HepG2 (cell line): ENCODE measurements at regions not wholly inside any gene's neighbourhood (a gene's known extent, or its start where the extent isn't known, plus 50 kb on each side); places are given as distances from the start of the nearest gene placed in this dataset.

Experiments used
- CREM ChIP-seq, 2 experiments: sonication (generic) in 1 of 2; formaldehyde crosslinking in 1 of 2; IDR thresholded peaks; 2 replicates each; pipeline versions ENCODE4 v1.4.0 to v1.6.1; 2016 to 2020; ENCODE audit warnings: antibody characterized with exemption in 1 of 2, mild to moderate bottlenecking in 1 of 2, missing genetic modification reagents in 1 of 2
- HNF4A ChIP-seq: sonication (generic); formaldehyde crosslinking; IDR thresholded peaks from 2 replicates; pipeline ENCODE4 v1.4.0; 2020; ENCODE audit warnings: missing genetic modification reagents
- ISL2 ChIP-seq: sonication (generic); formaldehyde crosslinking; IDR thresholded peaks from 2 replicates; pipeline ENCODE4 v1.5.0; 2020; ENCODE audit warnings: missing genetic modification reagents
- KDM2A ChIP-seq: sonication (generic); formaldehyde crosslinking; IDR thresholded peaks from 2 replicates; pipeline ENCODE4 v1.4.0; 2020; ENCODE audit warnings: low read depth, missing genetic modification reagents, borderline replicate concordance
- MED1 ChIP-seq: sonication (generic); formaldehyde crosslinking; IDR thresholded peaks from 2 replicates; pipeline ENCODE4 v1.4.0; 2020; ENCODE audit warnings: missing genetic modification reagents
- MIXL1 ChIP-seq: IDR thresholded peaks from 2 replicates; pipeline ENCODE4 v1.6.1; 2016
- NCOR1 ChIP-seq: fragments of 200-600 bp; sonication (generic); IDR thresholded peaks from 2 replicates; pipeline ENCODE4 v1.7.0; 2017; ENCODE audit warnings: antibody characterized with exemption, low read length, borderline replicate concordance
- RXRB ChIP-seq: IDR thresholded peaks from 2 replicates; pipeline ENCODE4 v1.6.1; 2016; ENCODE audit warnings: borderline replicate concordance, missing genetic modification reagents, missing compliant biosample characterization
- SOX6 ChIP-seq, 2 experiments: fragments of 450-650 bp in 1 of 2; sonication (generic) in 1 of 2; formaldehyde crosslinking in 1 of 2; IDR thresholded peaks; 2 replicates each; pipeline versions ENCODE4 v1.4.0 to v1.6.1; 2017 to 2020; ENCODE audit warnings: antibody characterized with exemption in 1 of 2, mild to moderate bottlenecking in 1 of 2, missing genetic modification reagents in 1 of 2
- SPEN ChIP-seq: sonication (generic); formaldehyde crosslinking; IDR thresholded peaks from 2 replicates; pipeline ENCODE4 v1.5.1; 2020; ENCODE audit warnings: low read depth, mild to moderate bottlenecking, missing genetic modification reagents
- TBX3 ChIP-seq: fragments of 450-650 bp; IDR thresholded peaks from 2 replicates; pipeline ENCODE4 v1.6.1; 2017; ENCODE audit warnings: antibody characterized with exemption, mild to moderate bottlenecking, inconsistent platforms, borderline replicate concordance
- ZNF253 ChIP-seq: sonication (generic); formaldehyde crosslinking; IDR thresholded peaks from 2 replicates; pipeline ENCODE4 v1.8.0; 2022; ENCODE audit warnings: mild to moderate bottlenecking, missing genetic modification reagents, borderline replicate concordance
- ZNF274 ChIP-seq: sonication (generic); formaldehyde crosslinking; IDR thresholded peaks from 2 replicates; pipeline ENCODE4 v1.5.1; 2020; ENCODE audit warnings: mild to moderate bottlenecking, missing genetic modification reagents
- ZNF350 ChIP-seq: sonication (generic); formaldehyde crosslinking; IDR thresholded peaks from 2 replicates; pipeline ENCODE4 v1.4.0; 2020; ENCODE audit warnings: mild to moderate bottlenecking, low read depth, missing genetic modification reagents, borderline replicate concordance
- ZNF605 ChIP-seq: sonication (generic); formaldehyde crosslinking; IDR thresholded peaks from 2 replicates; pipeline ENCODE4 v1.8.0; 2022; ENCODE audit warnings: mild to moderate bottlenecking, missing genetic modification reagents
- ZNF614 ChIP-seq: IDR thresholded peaks from 2 replicates; pipeline ENCODE4 v1.6.1; 2018; ENCODE audit warnings: missing biosample characterization, missing genetic modification reagents, inconsistent platforms, borderline replicate concordance
- ZNF747 ChIP-seq: sonication (generic); formaldehyde crosslinking; IDR thresholded peaks from 2 replicates; pipeline ENCODE4 v1.8.1; 2023; ENCODE audit warnings: missing genetic modification reagents, mild to moderate bottlenecking, borderline replicate concordance
- ZNF891 ChIP-seq: sonication (generic); formaldehyde crosslinking; IDR thresholded peaks from 2 replicates; pipeline ENCODE4 v1.5.0; 2020; ENCODE audit warnings: mild to moderate bottlenecking, missing genetic modification reagents
- TF ChIP-seq, protein P1 (sequence below): sonication (generic); formaldehyde crosslinking; IDR thresholded peaks from 2 replicates; pipeline ENCODE4 v1.4.0; 2020; ENCODE audit warnings: missing genetic modification reagents
- TF ChIP-seq, protein P2 (sequence below): sonication (generic); formaldehyde crosslinking; IDR thresholded peaks from 2 replicates; pipeline ENCODE4 v1.5.0; 2020; ENCODE audit warnings: mild to moderate bottlenecking, missing genetic modification reagents, moderate library complexity
- TF ChIP-seq, protein P3 (sequence below): IDR thresholded peaks from 2 replicates; pipeline ENCODE4 v1.6.1; 2016; ENCODE audit warnings: low read depth, borderline replicate concordance
- TF ChIP-seq, protein P4 (sequence below): sonication (generic); formaldehyde crosslinking; IDR thresholded peaks from 2 replicates; pipeline ENCODE4 v1.4.0; 2020; ENCODE audit warnings: missing genetic modification reagents, borderline replicate concordance
- TF ChIP-seq, protein P5 (sequence below): sonication (generic); formaldehyde crosslinking; IDR thresholded peaks from 2 replicates; pipeline ENCODE4 v1.8.0; 2022; ENCODE audit warnings: missing genetic modification reagents, mild to moderate bottlenecking, borderline replicate concordance

DNA sequence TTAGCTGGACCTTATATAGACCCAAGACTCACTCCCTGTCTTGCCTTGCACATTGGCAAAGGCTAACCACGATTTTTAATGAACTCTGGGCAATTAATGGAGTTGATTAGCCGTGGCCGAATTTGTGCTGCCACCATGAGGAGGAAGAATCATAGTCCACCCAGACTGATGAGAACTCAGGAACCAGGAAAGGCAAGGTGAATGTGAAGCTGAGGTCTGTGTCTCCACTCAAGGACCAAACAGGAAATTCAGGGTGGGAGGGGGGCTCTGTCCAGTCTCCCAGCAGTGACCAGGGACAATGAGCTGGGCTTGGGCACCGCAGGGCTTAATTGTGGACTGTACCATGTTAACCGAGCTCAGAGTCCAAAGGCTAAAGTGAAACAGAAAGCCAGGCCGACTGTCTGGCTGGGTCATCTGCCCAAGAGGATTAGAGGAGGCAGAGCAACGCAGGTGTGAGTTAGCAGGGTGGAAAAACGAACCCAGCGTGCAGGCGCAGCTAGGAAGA is 127.0 kb upstream of the JCAD start (continued):
- TF ChIP-seq, protein P1, sequence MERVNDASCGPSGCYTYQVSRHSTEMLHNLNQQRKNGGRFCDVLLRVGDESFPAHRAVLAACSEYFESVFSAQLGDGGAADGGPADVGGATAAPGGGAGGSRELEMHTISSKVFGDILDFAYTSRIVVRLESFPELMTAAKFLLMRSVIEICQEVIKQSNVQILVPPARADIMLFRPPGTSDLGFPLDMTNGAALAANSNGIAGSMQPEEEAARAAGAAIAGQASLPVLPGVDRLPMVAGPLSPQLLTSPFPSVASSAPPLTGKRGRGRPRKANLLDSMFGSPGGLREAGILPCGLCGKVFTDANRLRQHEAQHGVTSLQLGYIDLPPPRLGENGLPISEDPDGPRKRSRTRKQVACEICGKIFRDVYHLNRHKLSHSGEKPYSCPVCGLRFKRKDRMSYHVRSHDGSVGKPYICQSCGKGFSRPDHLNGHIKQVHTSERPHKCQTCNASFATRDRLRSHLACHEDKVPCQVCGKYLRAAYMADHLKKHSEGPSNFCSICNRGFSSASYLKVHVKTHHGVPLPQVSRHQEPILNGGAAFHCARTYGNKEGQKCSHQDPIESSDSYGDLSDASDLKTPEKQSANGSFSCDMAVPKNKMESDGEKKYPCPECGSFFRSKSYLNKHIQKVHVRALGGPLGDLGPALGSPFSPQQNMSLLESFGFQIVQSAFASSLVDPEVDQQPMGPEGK (CRISPR knock-in tag) = peak; percentile 66; the same call in 1 of the 2 replicates
- TF ChIP-seq ZNF614 (CRISPR knock-in tag) (no peak), SOX6 (IDR thresholded peaks at IDR 0.05) (no peak), SOX6 (CRISPR knock-in tag; IDR thresholded peaks at IDR 0.05) (peak; percentile 53), SPEN (peak; percentile 56; the same call in 1 of the 2 replicates), ZNF350 (peak; percentile 34; the same call in 1 of the 2 replicates), CREM (IDR thresholded peaks at IDR 0.05) (no peak), CREM (CRISPR knock-in tag; IDR thresholded peaks at IDR 0.05) (no peak), ZNF747 (CRISPR knock-in tag) (0 out of 2 replicates have a peak, but pooled peaks have one; percentile 41), MIXL1 (CRISPR knock-in tag) (no peak), ZNF253 (CRISPR knock-in tag) (no peak), MED1 (0 out of 2 replicates have a peak, but pooled peaks have one; percentile 23), KDM2A (CRISPR knock-in tag) (peak; percentile 46), ZNF891 (CRISPR knock-in tag) (0 out of 2 replicates have a peak, but pooled peaks have one; percentile 33), RXRB (CRISPR knock-in tag) (0 out of 2 replicates have a peak, but pooled peaks have one; percentile 18), ZNF605 (CRISPR knock-in tag) (0 out of 2 replicates have a peak, but pooled peaks have one; percentile 34), ZNF274 (CRISPR knock-in tag) (peak; percentile 46; the same call in 1 of the 2 replicates), HNF4A (peak; percentile 89), TBX3 (0 out of 2 replicates have a peak, but pooled peaks have one; percentile 15), NCOR1 (peak; percentile 57; the same call in 1 of the 2 replicates), ISL2 (0 out of 2 replicates have a peak, but pooled peaks have one; percentile 45)
- TF ChIP-seq, protein P2, sequence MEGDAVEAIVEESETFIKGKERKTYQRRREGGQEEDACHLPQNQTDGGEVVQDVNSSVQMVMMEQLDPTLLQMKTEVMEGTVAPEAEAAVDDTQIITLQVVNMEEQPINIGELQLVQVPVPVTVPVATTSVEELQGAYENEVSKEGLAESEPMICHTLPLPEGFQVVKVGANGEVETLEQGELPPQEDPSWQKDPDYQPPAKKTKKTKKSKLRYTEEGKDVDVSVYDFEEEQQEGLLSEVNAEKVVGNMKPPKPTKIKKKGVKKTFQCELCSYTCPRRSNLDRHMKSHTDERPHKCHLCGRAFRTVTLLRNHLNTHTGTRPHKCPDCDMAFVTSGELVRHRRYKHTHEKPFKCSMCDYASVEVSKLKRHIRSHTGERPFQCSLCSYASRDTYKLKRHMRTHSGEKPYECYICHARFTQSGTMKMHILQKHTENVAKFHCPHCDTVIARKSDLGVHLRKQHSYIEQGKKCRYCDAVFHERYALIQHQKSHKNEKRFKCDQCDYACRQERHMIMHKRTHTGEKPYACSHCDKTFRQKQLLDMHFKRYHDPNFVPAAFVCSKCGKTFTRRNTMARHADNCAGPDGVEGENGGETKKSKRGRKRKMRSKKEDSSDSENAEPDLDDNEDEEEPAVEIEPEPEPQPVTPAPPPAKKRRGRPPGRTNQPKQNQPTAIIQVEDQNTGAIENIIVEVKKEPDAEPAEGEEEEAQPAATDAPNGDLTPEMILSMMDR (CRISPR knock-in tag) = peak; percentile 36
- TF ChIP-seq, protein P3, sequence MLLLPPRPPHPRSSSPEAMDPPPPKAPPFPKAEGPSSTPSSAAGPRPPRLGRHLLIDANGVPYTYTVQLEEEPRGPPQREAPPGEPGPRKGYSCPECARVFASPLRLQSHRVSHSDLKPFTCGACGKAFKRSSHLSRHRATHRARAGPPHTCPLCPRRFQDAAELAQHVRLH (CRISPR knock-in tag) = no peak
- TF ChIP-seq, protein P4, sequence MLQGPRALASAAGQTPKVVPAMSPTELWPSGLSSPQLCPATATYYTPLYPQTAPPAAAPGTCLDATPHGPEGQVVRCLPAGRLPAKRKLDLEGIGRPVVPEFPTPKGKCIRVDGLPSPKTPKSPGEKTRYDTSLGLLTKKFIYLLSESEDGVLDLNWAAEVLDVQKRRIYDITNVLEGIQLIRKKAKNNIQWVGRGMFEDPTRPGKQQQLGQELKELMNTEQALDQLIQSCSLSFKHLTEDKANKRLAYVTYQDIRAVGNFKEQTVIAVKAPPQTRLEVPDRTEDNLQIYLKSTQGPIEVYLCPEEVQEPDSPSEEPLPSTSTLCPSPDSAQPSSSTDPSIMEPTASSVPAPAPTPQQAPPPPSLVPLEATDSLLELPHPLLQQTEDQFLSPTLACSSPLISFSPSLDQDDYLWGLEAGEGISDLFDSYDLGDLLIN (CRISPR knock-in tag) = no peak
- TF ChIP-seq, protein P5, sequence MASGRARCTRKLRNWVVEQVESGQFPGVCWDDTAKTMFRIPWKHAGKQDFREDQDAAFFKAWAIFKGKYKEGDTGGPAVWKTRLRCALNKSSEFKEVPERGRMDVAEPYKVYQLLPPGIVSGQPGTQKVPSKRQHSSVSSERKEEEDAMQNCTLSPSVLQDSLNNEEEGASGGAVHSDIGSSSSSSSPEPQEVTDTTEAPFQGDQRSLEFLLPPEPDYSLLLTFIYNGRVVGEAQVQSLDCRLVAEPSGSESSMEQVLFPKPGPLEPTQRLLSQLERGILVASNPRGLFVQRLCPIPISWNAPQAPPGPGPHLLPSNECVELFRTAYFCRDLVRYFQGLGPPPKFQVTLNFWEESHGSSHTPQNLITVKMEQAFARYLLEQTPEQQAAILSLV (CRISPR knock-in tag) = 0 out of 2 replicates have a peak, but pooled peaks have one; percentile 32
